NCI-H69 (cell line): ENCODE measurements at regions not wholly inside any gene's neighbourhood (a gene's known extent, or its start where the extent isn't known, plus 50 kb on each side); places are given as distances from the start of the nearest gene placed in this dataset.
"Not testable (repeated sequence)": the region's sequence is repeated elsewhere in the genome, so short reads cannot be mapped to it uniquely, and the experiment has no call there.

Experiments used
- DNase-seq: peaks from one replicate; lab custom pipeline; 2025; lab: John Stamatoyannopoulos, UW

- DNase-seq, result no peak
Measured at GRCh38 chr14:48417715-48418500, 742.5 kb upstream of the MDGA2 start.

DNA sequence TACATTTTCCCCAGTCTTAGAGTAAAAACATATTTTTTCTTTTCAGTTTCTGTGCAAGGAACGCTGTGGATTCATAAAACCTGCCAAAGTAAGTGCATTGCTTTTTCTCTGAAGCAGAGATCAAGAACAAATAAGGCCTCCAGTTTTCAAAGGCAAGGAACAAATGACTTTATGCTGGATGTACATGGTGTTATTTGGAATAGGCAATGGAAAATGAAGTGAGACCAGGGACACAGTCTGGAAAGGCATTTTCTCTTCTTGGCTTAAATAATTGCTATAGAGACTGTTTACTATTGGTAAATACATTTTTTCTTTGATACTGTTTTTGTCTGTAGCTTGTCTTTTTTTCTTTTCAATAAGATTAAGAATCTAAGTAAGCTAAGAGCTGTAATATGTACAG, 725.9 kb upstream of the MDGA2 start:
- no peak for DNase-seq

- peak; percentile 91 for DNase-seq
Measured at GRCh38 chr14:48398675-48399282, 723.4 kb upstream of the MDGA2 start.

DNA sequence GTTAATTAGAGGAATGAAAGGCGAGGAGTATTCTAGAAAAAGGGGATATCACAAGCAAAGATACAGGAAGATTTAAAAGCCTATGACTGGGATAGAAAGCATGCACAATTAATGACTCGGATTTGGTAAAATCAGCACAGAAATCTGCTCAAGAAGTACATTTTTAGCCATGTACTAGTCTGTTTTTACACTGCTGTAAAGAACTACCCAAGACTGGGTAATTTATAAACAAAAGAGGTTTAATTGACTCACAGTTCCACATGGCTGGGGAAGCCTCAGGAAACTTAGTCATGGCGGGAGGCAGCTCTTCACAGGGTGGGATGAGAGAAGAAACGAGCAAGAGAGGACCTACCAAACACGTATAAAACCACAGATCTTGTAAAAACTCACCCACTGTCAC, 716.3 kb upstream of the MDGA2 start:
- DNase-seq, result no peak

- DNase-seq, result peak; percentile 47
Measured at GRCh38 chr14:48390346-48390745, 714.9 kb upstream of the MDGA2 start.

DNA sequence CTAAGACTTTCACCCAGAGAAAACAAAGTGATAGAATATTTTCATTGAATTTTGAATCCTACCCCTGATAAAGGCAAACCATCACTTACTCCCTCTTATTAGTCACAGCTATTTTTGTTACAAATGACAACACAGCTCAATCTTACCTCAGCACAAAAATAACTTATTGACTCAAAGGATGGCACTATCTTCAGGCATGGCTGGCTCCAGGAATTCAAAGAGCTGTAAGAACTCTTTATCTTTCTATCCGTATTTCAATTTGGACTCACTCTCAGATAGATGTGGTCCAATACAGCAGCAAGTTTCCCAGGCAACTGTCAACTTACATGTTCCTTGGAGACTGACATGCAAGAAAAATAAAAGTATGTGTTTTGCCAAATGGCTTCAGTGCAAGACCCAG, 709.4 kb upstream of the MDGA2 start:
- DNase-seq, result no peak

GRCh38 chr14:48382961-48383360, 707.6 kb upstream of the MDGA2 start:
- no peak for DNase-seq

- no peak for DNase-seq
Measured at GRCh38 chr14:48378541-48378940, 703.1 kb upstream of the MDGA2 start.

GRCh38 chr14:48373981-48374380, 698.6 kb upstream of the MDGA2 start:
- DNase-seq, result peak; percentile 96

DNA sequence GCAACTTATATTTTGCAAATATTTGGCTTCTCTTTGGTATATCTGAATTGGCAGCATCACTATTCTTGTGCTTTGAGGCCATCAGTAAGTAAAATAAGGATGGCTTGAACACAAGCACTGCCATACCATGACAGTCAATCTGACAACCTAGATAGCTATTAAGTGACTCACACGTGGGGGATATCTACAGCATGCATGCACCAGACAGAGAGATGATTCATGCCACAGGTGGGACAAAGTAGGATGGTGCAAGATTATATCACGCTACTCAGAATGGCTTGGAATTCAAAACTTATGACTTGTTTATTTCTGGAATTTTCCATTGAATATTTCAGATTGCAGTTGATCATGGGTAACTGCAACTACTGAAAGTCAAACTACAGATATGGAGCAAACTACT, 675.6 kb upstream of the MDGA2 start:
- DNase-seq, result peak; percentile 52

- DNase-seq, result no peak
Measured at GRCh38 chr14:48349689-48350088, 674.3 kb upstream of the MDGA2 start.

DNA sequence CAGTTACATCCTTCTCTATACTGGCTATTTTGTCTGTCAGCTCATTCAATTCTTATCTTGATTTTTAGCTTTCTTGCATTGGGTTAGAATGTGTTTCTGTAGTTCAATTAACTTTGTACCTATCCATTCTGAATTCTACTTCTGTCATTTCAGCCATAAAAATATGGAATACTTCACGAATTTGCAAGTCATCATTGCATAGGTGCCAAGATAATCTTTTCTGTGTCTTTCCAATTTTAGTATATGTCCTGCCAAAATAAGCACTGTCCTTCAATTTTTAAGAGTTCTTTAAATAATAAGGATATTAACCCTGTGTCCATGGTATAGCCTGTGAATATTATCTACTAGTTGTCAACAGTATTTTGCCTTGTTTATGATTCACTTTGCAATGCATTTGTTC, 665.7 kb upstream of the MDGA2 start:
- DNase-seq, result no peak

GRCh38 chr14:48333221-48333920, 658.0 kb upstream of the MDGA2 start:
- no peak for DNase-seq

DNA sequence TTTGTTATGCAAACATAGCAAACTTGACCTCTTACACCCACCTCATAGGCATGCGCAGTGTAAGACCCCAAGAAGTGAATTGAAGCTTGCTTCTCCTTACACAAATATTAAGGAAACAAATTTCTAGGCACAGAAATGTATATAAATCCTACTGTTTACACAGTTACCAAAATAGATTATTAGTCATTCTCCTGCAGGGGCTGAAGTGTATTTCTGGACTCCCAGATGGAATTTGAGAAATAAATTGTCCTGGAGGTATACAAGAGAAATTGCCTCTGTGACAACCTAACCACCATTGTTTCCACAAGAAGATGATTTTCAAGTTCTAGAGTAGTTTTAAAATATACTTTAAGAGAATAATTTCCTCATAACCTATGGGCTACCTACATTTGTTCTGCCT, 656.0 kb upstream of the MDGA2 start:
- DNase-seq, result peak; percentile 50

DNA sequence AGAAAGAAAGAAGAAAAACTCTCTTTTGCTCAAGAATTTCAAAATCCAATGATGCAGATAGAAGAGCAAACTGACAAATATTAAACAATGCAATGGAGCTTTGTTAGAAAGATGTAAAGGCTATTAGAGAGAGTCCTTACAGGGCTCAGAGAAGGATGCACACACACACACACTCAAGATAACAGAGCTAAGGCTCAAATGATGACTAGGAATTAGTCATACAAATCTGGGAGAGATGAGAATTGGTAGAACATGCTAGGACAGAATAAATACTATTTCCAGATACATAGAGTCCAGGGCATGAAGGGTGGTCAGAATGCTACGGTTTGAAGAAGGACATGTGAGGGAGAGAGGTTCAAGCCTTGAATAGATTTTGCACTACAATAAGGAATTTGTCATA, 650.1 kb upstream of the MDGA2 start:
- DNase-seq, result no peak

DNA sequence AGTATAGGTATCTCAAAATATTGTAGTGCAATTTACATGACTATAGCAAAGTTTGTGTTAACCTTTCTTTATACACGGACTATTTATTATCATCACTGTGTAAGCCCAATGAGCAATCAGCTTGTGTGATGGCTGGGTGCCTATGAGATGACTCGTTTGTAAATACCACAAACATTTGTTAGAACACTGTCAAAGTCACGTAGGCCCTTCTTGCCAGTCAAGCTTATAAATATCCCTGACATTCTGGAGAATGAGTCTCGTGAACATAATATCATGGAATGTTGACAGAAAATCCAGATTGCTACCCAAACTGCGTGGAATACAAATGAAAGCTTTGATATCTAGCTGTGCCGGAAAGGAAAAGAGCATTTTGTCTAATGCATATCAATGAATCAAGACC, 648.3 kb upstream of the MDGA2 start:
- DNase-seq, result no peak

GRCh38 chr14:48319823-48320222, 644.4 kb upstream of the MDGA2 start:
- DNase-seq, result no peak

DNA sequence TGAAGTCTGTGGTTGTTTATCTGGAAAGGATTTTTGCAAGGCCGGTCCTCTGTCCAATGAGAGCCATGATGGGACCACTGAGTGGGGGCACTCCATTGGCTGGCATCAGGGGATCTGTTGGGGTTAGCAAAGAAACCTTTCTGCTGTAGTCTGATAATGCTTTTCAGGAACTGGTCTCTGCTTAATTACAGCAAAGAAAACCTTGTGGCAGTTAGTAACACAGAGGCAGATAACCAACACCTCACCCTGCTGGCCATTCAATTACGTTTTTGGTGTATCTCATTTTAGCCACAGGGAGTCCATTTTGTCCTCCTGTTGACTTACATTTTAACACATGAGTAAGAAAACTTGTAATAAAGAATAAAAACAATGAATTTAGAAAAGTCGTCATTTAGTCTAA, 629.3 kb upstream of the MDGA2 start:
- peak; percentile 51 for DNase-seq

- DNase-seq, result no peak
Measured at GRCh38 chr14:48289701-48290100, 614.3 kb upstream of the MDGA2 start.

GRCh38 chr14:48285217-48285616, 609.8 kb upstream of the MDGA2 start:
- DNase-seq, result not testable (repeated sequence)

- DNase-seq, result peak; percentile 84
Measured at GRCh38 chr14:48275301-48275700, 599.9 kb upstream of the MDGA2 start.

DNA sequence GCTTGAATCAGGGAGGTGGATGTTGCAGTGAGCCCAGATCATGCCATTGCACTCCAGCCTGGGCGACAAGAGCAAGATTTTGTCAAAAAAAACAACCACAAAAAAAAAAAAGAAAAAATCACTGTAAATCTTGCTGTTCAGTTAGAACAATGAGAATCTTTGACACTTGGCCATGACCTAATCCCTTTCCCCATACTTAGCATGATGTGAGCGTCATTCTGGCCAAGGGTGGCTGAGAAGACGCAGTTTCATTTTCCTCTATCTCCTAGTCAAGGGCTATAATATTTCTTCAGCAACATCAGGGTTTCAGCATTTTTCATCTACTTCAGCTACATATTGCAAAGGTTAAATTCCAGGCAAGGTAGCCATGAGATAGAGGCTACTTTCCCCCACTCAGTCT, 599.4 kb upstream of the MDGA2 start:
- DNase-seq, result no peak

DNA sequence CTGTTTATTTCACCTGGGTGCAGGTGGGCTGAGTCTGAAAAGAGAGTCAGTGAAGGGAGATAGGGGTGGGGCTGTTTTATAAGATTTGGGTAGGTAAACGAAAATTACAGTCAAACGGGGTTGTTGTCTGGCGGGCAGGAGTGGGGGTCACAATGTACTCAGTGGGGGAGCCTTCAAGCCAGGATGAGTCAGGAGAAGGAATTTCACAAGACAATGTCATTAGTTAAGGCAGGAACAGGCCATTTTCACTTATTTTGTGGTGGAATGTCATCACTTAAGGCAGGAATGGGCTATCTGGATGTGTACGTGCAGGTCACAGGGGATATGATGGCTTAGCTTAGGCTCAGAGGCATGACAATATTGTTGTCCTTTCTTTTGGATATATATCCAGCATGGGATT, 592.5 kb upstream of the MDGA2 start:
- DNase-seq, result not testable (repeated sequence)
